SK-N-SH (cell line): ENCODE measurements at regions not wholly inside any gene's neighbourhood (a gene's known extent, or its start where the extent isn't known, plus 50 kb on each side); places are given as distances from the start of the nearest gene placed in this dataset.

Source experiments
- CTCF ChIA-PET: fragments of 300-600, 350-600 bp; formaldehyde crosslinking; extraction: SDS; loops from one replicate; lab custom pipeline; 2021; lab: Yijun Ruan, JAX
- POLR2A ChIA-PET: fragments of 350-600 bp; sonication (Branson Sonifier 250); formaldehyde crosslinking; extraction: SDS; loops from one replicate; lab custom pipeline; 2020; ENCODE audit warnings: antibody characterized with exemption, inconsistent platforms; lab: Yijun Ruan, JAX
- DNase-seq: peaks from one replicate; pipeline ENCODE4 v3.0.0; 2012
- H2AFZ ChIP-seq: fragments of 200-600 bp; sonication (generic); 2 replicates; pipeline ENCODE4 v1.8.1; 2016; ENCODE audit warnings: antibody characterized with exemption, mild to moderate bottlenecking, low read depth
- H3F3A ChIP-seq: fragments of 200-600 bp; sonication (generic); replicated peaks from 2 replicates; pipeline ENCODE3; 2016; ENCODE audit warnings: antibody characterized with exemption, mild to moderate bottlenecking; ENCODE audit not compliant: insufficient read depth
- H3K27ac ChIP-seq, 2 experiments: fragments of 200-500 bp in 1 of 2; fragments of 200-600 bp in 1 of 2; sonication (Bioruptor generic) in 1 of 2; sonication (generic), shearing (Covaris generic) in 1 of 2; 2 replicates each; pipeline versions ENCODE4 v1.5.1 to v1.6.1; 2014 to 2016; ENCODE audit warnings: low read depth in 2 of 2, inconsistent platforms in 1 of 2, low read length in 1 of 2, mild to moderate bottlenecking in 1 of 2, mixed read lengths in 1 of 2
- H3K27me3 ChIP-seq: fragments of 200-600 bp; sonication (generic), shearing (Covaris generic); 2 replicates; pipeline ENCODE4 v1.6.1; 2016; ENCODE audit warnings: mixed run types; ENCODE audit not compliant: insufficient read depth
- H3K36me3 ChIP-seq, 2 experiments: fragments of 200-500 bp in 1 of 2; fragments of 200-600 bp in 1 of 2; sonication (Bioruptor generic) in 1 of 2; sonication (generic) in 1 of 2; replicated peaks in 1 of 2; 2 replicates each; pipeline versions ENCODE3 to v1.5.1; 2014 to 2016; ENCODE audit warnings: low read length in 1 of 2, mild to moderate bottlenecking in 1 of 2; ENCODE audit not compliant: insufficient read depth in 2 of 2, control insufficient read depth in 1 of 2
- H3K4me1 ChIP-seq, 2 experiments: fragments of 200-500 bp in 1 of 2; fragments of 200-600 bp in 1 of 2; sonication (Bioruptor generic) in 1 of 2; sonication (generic), shearing (Covaris generic) in 1 of 2; 2 replicates each; pipeline versions ENCODE4 v1.5.1 to v1.6.1; 2014 to 2016; ENCODE audit warnings: low read depth in 1 of 2, low read length in 1 of 2, mixed run types in 1 of 2; ENCODE audit not compliant: insufficient read depth in 2 of 2, control insufficient read depth in 1 of 2
- H3K4me2 ChIP-seq: fragments of 200-600 bp; sonication (generic), shearing (Covaris generic); 2 replicates; pipeline ENCODE4 v1.6.1; 2017; ENCODE audit warnings: mixed run types
- H3K4me3 ChIP-seq, 2 experiments: fragments of 200-500 bp in 1 of 2; fragments of 200-600 bp in 1 of 2; sonication (Bioruptor generic) in 1 of 2; sonication (generic), shearing (Covaris generic) in 1 of 2; 2 replicates each; pipeline versions ENCODE4 v1.5.1 to v1.8.1; 2014 to 2016; ENCODE audit warnings: low read depth in 2 of 2, inconsistent platforms in 1 of 2, low read length in 1 of 2, mild to moderate bottlenecking in 1 of 2, mixed read lengths in 1 of 2, moderate library complexity in 1 of 2
- H3K79me2 ChIP-seq: fragments of 200-600 bp; sonication (generic); 2 replicates; pipeline ENCODE4 v1.8.1; 2017; ENCODE audit warnings: mild to moderate bottlenecking; ENCODE audit not compliant: insufficient read depth
- H3K9ac ChIP-seq: fragments of 200-600 bp; sonication (generic); 2 replicates; pipeline ENCODE4 v1.6.1; 2017; ENCODE audit warnings: mixed run types
- H3K9me2 ChIP-seq: fragments of 200-600 bp; sonication (generic); 2 replicates; pipeline ENCODE4 v1.6.1; 2017; ENCODE audit warnings: mixed run types
- H3K9me3 ChIP-seq: fragments of 200-600 bp; sonication (generic); 2 replicates; pipeline ENCODE4 v1.6.1; 2017; ENCODE audit warnings: mixed run types, mild to moderate bottlenecking, moderate library complexity
- H4K20me1 ChIP-seq: fragments of 200-600 bp; sonication (generic); 2 replicates; pipeline ENCODE4 v1.6.1; 2017; ENCODE audit warnings: mild to moderate bottlenecking, mixed run types; ENCODE audit not compliant: insufficient read depth
- CHD2 ChIP-seq: fragments of 150-350 bp; IDR thresholded peaks from 2 replicates; pipeline ENCODE4 v1.6.1; 2018; ENCODE audit warnings: low read length; ENCODE audit not compliant: partially characterized antibody
- ELF1 ChIP-seq: IDR thresholded peaks from 2 replicates; pipeline ENCODE4 v1.4.0; 2012
- EP300 ChIP-seq, 2 experiments: IDR thresholded peaks; 2 replicates each; pipeline versions ENCODE4 v1.4.0 to v1.6.1; 2012; ENCODE audit warnings: borderline replicate concordance in 1 of 2, low read depth in 1 of 2, low read length in 1 of 2
- FOSL2 ChIP-seq: IDR thresholded peaks from 2 replicates; pipeline ENCODE4 v1.4.0; 2012; ENCODE audit warnings: low read depth, mild to moderate bottlenecking, moderate library complexity, borderline replicate concordance
- FOXJ3 ChIP-seq: sonication (generic); formaldehyde crosslinking; IDR thresholded peaks from 2 replicates; pipeline ENCODE4 v1.5.1; 2020; ENCODE audit warnings: mild to moderate bottlenecking, missing genetic modification reagents
- FOXM1 ChIP-seq: IDR thresholded peaks from 2 replicates; pipeline ENCODE4 v1.4.0; 2012; ENCODE audit warnings: low read depth, mild to moderate bottlenecking
- GATA2 ChIP-seq: sonication (generic); formaldehyde crosslinking; IDR thresholded peaks from 2 replicates; pipeline ENCODE4 v1.5.0; 2020; ENCODE audit warnings: mild to moderate bottlenecking, missing genetic modification reagents
- IRF3 ChIP-seq: fragments of 150-350 bp; IDR thresholded peaks from 2 replicates; pipeline ENCODE4 v1.6.1; 2016; ENCODE audit warnings: mild to moderate bottlenecking, low read depth, low read length
- JUND ChIP-seq: IDR thresholded peaks from 2 replicates; pipeline ENCODE4 v1.4.0; 2012
- MEF2A ChIP-seq: IDR thresholded peaks from 2 replicates; pipeline ENCODE4 v1.4.0; 2012; ENCODE audit warnings: low read depth, borderline replicate concordance
- NFIC ChIP-seq: IDR thresholded peaks from 2 replicates; pipeline ENCODE4 v1.4.0; 2012; ENCODE audit warnings: borderline replicate concordance
- NRF1 ChIP-seq: IDR thresholded peaks from 2 replicates; pipeline ENCODE4 v1.6.1; 2012; ENCODE audit warnings: low read depth, mild to moderate bottlenecking, low read length
- POLR2AphosphoS5 ChIP-seq: IDR thresholded peaks from 2 replicates; pipeline ENCODE4 v1.6.1; 2012; ENCODE audit warnings: low read depth, low read length
- RFX5 ChIP-seq: IDR thresholded peaks from 2 replicates; pipeline ENCODE4 v1.6.1; 2012; ENCODE audit warnings: mild to moderate bottlenecking, improper control_type of control experiment, low read length
- RXRA ChIP-seq: IDR thresholded peaks from 2 replicates; pipeline ENCODE4 v1.4.0; 2012; ENCODE audit warnings: low read depth, mild to moderate bottlenecking, borderline replicate concordance
- SMC3 ChIP-seq: IDR thresholded peaks from 2 replicates; pipeline ENCODE4 v1.6.1; 2012; ENCODE audit warnings: low read depth, low read length, improper control_type of control experiment
- TCF12 ChIP-seq: IDR thresholded peaks from 2 replicates; pipeline ENCODE4 v1.4.0; 2012
- TEAD4 ChIP-seq: IDR thresholded peaks from 2 replicates; pipeline ENCODE4 v1.4.0; 2012; ENCODE audit warnings: mild to moderate bottlenecking, borderline replicate concordance; ENCODE audit not compliant: insufficient read depth
- USF1 ChIP-seq: IDR thresholded peaks from 2 replicates; pipeline ENCODE4 v1.4.0; 2012; ENCODE audit warnings: low read depth, borderline replicate concordance
- YY1 ChIP-seq: IDR thresholded peaks from 2 replicates; pipeline ENCODE4 v1.4.0; 2012; ENCODE audit warnings: low read depth, mild to moderate bottlenecking
- WGBS: methylation state at CpG from one replicate; pipeline ENCODE4 v1.1.6; 2017; ENCODE audit warnings: low lambda C conversion rate; 5-methylcytosine and 5-hydroxymethylcytosine counted together
- TF ChIP-seq, protein P1 (sequence below): IDR thresholded peaks from 2 replicates; pipeline ENCODE4; 2012
- TF ChIP-seq, protein P2 (sequence below): fragments of 150-350 bp; IDR thresholded peaks from 2 replicates; pipeline ENCODE4 v1.6.1; 2017; ENCODE audit warnings: antibody characterized with exemption, low read length, low read depth, borderline replicate concordance
- TF ChIP-seq, protein P3 (sequence below): IDR thresholded peaks from 2 replicates; pipeline ENCODE4 v1.4.0; 2012; ENCODE audit warnings: low read depth
- TF ChIP-seq, protein P4 (sequence below): fragments of 200-600 bp; sonication (generic); IDR thresholded peaks from 2 replicates; pipeline ENCODE4 v1.6.1; 2017; ENCODE audit warnings: antibody characterized with exemption, mild to moderate bottlenecking, moderate library complexity
- TF ChIP-seq, protein P5 (sequence below): IDR thresholded peaks from 2 replicates; pipeline ENCODE4 v1.6.1; 2012; ENCODE audit warnings: mild to moderate bottlenecking, low read depth, low read length, moderate library complexity

GRCh38 chr10:29160150-29160617 is 128.7 kb upstream of the LYZL1 start:
- H3K4me2 ChIP-seq: peak overlapping the region; percentile 62
- peak overlapping the region in 1 of 2 experiments; percentile 80; a peak in 3 of 4 replicates for H3K27ac ChIP-seq
- ChIA-PET POLR2A (no interaction called here), CTCF (interaction anchor here (0.6 to 0.8 kb wide), 3 partner anchors 92 to 228 kb away, joined by 3 read pairs; no protein-coding TSS in a partner anchor)
- no peaks in the 10 kb centered on the region for H3K79me2 ChIP-seq
- H4K20me1 ChIP-seq: no peaks in the 10 kb centered on the region
- H2AFZ ChIP-seq: no peak overlapping the region
- DNase-seq: no peak
- H3K36me3 ChIP-seq: peaks cover 0 to 3% of the 10 kb centered on the region in 2 experiments
- WGBS: 42% methylated on average over 7 of the region's 7 CpGs
- H3K9me2 ChIP-seq: no peaks in the 10 kb centered on the region
- H3K4me1 ChIP-seq: peaks cover 6 to 15% of the 10 kb centered on the region in 2 experiments; a peak in 3 of 4 replicates
- H3K27me3 ChIP-seq: no peaks in the 10 kb centered on the region
- H3K9ac ChIP-seq: peak overlapping the region; percentile 39; the same call in 1 of the 2 replicates
- H3K9me3 ChIP-seq: no peaks in the 10 kb centered on the region; the same call in 1 of the 2 replicates
- H3F3A ChIP-seq: peaks cover 22% of the 10 kb centered on the region
- no peak overlapping the region for H3K4me3 ChIP-seq
- TF ChIP-seq FOSL2 (peak; percentile 98), RXRA (peak; percentile 69; the same call in 1 of the 2 replicates), TCF12 (peak; percentile 97), FOXJ3 (CRISPR knock-in tag) (no peak), NRF1 (no peak), JUND (peak; percentile 97), SMC3 (no peak), POLR2AphosphoS5 (peak; percentile 80; the same call in 1 of the 2 replicates), CHD2 (no peak), FOXM1 (0 out of 2 replicates have a peak, but pooled peaks have one; percentile 41), MEF2A (peak; percentile 36; the same call in 1 of the 2 replicates), ELF1 (no peak), RFX5 (no peak), YY1 (no peak), EP300 (IDR thresholded peaks at IDR 0.05; ENCODE audit: borderline replicate concordance in 1 of 2, low read depth in 1 of 2, low read length in 1 of 2) (peak in 1 of 2 experiments; percentile 95; a peak in 2 of 4 replicates), IRF3 (no peak), USF1 (no peak), NFIC (peak; percentile 91), TEAD4 (peak; percentile 86), GATA2 (no peak)
- TF ChIP-seq, protein P1, sequence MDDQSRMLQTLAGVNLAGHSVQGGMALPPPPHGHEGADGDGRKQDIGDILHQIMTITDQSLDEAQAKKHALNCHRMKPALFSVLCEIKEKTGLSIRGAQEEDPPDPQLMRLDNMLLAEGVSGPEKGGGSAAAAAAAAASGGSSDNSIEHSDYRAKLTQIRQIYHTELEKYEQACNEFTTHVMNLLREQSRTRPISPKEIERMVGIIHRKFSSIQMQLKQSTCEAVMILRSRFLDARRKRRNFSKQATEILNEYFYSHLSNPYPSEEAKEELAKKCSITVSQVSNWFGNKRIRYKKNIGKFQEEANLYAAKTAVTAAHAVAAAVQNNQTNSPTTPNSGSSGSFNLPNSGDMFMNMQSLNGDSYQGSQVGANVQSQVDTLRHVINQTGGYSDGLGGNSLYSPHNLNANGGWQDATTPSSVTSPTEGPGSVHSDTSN: peak; percentile 97
- TF ChIP-seq, protein P2, sequence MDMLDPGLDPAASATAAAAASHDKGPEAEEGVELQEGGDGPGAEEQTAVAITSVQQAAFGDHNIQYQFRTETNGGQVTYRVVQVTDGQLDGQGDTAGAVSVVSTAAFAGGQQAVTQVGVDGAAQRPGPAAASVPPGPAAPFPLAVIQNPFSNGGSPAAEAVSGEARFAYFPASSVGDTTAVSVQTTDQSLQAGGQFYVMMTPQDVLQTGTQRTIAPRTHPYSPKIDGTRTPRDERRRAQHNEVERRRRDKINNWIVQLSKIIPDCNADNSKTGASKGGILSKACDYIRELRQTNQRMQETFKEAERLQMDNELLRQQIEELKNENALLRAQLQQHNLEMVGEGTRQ: no peak
- TF ChIP-seq, protein P3, sequence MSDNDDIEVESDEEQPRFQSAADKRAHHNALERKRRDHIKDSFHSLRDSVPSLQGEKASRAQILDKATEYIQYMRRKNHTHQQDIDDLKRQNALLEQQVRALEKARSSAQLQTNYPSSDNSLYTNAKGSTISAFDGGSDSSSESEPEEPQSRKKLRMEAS: 0 out of 2 replicates have a peak, but pooled peaks have one; percentile 27
- TF ChIP-seq, protein P4, sequence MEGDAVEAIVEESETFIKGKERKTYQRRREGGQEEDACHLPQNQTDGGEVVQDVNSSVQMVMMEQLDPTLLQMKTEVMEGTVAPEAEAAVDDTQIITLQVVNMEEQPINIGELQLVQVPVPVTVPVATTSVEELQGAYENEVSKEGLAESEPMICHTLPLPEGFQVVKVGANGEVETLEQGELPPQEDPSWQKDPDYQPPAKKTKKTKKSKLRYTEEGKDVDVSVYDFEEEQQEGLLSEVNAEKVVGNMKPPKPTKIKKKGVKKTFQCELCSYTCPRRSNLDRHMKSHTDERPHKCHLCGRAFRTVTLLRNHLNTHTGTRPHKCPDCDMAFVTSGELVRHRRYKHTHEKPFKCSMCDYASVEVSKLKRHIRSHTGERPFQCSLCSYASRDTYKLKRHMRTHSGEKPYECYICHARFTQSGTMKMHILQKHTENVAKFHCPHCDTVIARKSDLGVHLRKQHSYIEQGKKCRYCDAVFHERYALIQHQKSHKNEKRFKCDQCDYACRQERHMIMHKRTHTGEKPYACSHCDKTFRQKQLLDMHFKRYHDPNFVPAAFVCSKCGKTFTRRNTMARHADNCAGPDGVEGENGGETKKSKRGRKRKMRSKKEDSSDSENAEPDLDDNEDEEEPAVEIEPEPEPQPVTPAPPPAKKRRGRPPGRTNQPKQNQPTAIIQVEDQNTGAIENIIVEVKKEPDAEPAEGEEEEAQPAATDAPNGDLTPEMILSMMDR: no peak
- TF ChIP-seq, protein P5, sequence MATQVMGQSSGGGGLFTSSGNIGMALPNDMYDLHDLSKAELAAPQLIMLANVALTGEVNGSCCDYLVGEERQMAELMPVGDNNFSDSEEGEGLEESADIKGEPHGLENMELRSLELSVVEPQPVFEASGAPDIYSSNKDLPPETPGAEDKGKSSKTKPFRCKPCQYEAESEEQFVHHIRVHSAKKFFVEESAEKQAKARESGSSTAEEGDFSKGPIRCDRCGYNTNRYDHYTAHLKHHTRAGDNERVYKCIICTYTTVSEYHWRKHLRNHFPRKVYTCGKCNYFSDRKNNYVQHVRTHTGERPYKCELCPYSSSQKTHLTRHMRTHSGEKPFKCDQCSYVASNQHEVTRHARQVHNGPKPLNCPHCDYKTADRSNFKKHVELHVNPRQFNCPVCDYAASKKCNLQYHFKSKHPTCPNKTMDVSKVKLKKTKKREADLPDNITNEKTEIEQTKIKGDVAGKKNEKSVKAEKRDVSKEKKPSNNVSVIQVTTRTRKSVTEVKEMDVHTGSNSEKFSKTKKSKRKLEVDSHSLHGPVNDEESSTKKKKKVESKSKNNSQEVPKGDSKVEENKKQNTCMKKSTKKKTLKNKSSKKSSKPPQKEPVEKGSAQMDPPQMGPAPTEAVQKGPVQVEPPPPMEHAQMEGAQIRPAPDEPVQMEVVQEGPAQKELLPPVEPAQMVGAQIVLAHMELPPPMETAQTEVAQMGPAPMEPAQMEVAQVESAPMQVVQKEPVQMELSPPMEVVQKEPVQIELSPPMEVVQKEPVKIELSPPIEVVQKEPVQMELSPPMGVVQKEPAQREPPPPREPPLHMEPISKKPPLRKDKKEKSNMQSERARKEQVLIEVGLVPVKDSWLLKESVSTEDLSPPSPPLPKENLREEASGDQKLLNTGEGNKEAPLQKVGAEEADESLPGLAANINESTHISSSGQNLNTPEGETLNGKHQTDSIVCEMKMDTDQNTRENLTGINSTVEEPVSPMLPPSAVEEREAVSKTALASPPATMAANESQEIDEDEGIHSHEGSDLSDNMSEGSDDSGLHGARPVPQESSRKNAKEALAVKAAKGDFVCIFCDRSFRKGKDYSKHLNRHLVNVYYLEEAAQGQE: 0 out of 2 replicates have a peak, but pooled peaks have one; percentile 47
